HEK293T (cell line): ENCODE measurements at regions not wholly inside any gene's neighbourhood (a gene's known extent, or its start where the extent isn't known, plus 50 kb on each side); places are given as distances from the start of the nearest gene placed in this dataset.

Experiments
- FOXM1 ChIP-seq: fragments of 450-650 bp; IDR thresholded peaks from 2 replicates; pipeline ENCODE4 v1.6.1; 2017; ENCODE audit warnings: mild to moderate bottlenecking, borderline replicate concordance
- TARDBP ChIP-seq: fragments of 450-650 bp; IDR thresholded peaks from 2 replicates; pipeline ENCODE4 v1.6.1; 2016

DNA sequence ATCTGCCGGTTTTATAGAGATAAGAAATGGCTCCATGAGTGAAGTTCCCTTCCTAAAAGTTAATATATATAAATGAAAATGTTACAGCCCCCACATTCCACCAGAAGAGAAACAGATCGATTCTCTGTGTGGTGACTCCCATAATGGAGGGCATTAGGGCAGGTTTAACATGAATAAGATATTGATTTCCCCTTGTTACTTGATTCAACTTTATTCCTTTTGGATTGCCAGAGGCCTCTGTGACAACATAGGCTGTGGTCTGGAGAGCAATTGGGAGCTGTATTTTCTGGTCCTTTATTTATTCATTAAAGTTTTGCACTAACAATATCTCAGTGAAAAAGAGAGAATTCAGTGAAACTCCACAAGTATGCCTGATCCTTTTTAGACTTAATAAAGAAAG is 125.2 kb upstream of the CCDC196 start:
- TF ChIP-seq TARDBP (no peak), FOXM1 (no peak)
